ENCODE measurements at regions not wholly inside any gene's neighbourhood (a gene's known extent, or its start where the extent isn't known, plus 50 kb on each side); places are given as distances from the start of the nearest gene placed in this dataset.
"Not testable (repeated sequence)": the region's sequence is repeated elsewhere in the genome, so short reads cannot be mapped to it uniquely, and the experiment has no call there.

- no peak for DNase-seq (ENCODE audit: low spot score)
Observed at GRCh38 chr3:95464346-95464745, 1350.0 kb upstream of the EPHA6 start.

- no peak for DNase-seq (ENCODE audit: low spot score)
Observed at GRCh38 chr3:95468331-95468730, 1346.1 kb upstream of the EPHA6 start.

GRCh38 chr3:95474338-95474737 is 1340.1 kb upstream of the EPHA6 start:
- DNase-seq (ENCODE audit: low spot score) = no peak

GRCh38 chr3:95476534-95476933 is 1337.9 kb upstream of the EPHA6 start:
- DNase-seq (ENCODE audit: low spot score) = no peak

GRCh38 chr3:95506174-95506573 is 1308.2 kb upstream of the EPHA6 start:
- DNase-seq (ENCODE audit: low spot score) = no peak

GRCh38 chr3:95508124-95508523 is 1306.3 kb upstream of the EPHA6 start:
- no peak for DNase-seq (ENCODE audit: low spot score)

GRCh38 chr3:95511828-95512227 is 1302.6 kb upstream of the EPHA6 start:
- DNase-seq (ENCODE audit: low spot score) = no peak

- DNase-seq (ENCODE audit: low spot score) = no peak
Observed at GRCh38 chr3:95514260-95514659, 1300.1 kb upstream of the EPHA6 start.

GRCh38 chr3:95521396-95521795 is 1293.0 kb upstream of the EPHA6 start:
- DNase-seq (ENCODE audit: low spot score) = no peak

GRCh38 chr3:95522449-95522848 is 1291.9 kb upstream of the EPHA6 start:
- DNase-seq (ENCODE audit: low spot score) = no peak

- no peak for DNase-seq (ENCODE audit: low spot score)
Observed at GRCh38 chr3:95539950-95540483, 1274.4 kb upstream of the EPHA6 start.

- no peak for DNase-seq (ENCODE audit: low spot score)
Observed at GRCh38 chr3:95565502-95565901, 1248.9 kb upstream of the EPHA6 start.

GRCh38 chr3:95567346-95567745 is 1247.0 kb upstream of the EPHA6 start:
- DNase-seq (ENCODE audit: low spot score) = no peak

- no peak for DNase-seq (ENCODE audit: low spot score)
Observed at GRCh38 chr3:95586754-95587153, 1227.6 kb upstream of the EPHA6 start.

GRCh38 chr3:95587641-95588040 is 1226.8 kb upstream of the EPHA6 start:
- not testable (repeated sequence) for DNase-seq (ENCODE audit: low spot score)

GRCh38 chr3:95588473-95588872 is 1225.9 kb upstream of the EPHA6 start:
- DNase-seq (ENCODE audit: low spot score) = no peak

- no peak for DNase-seq (ENCODE audit: low spot score)
Observed at GRCh38 chr3:95595416-95596075, 1218.8 kb upstream of the EPHA6 start.

GRCh38 chr3:95607926-95608325 is 1206.5 kb upstream of the EPHA6 start:
- no peak for DNase-seq (ENCODE audit: low spot score)

GRCh38 chr3:95609411-95609810 is 1205.0 kb upstream of the EPHA6 start:
- DNase-seq (ENCODE audit: low spot score) = no peak

- no peak for DNase-seq (ENCODE audit: low spot score)
Observed at GRCh38 chr3:95612611-95613010, 1201.8 kb upstream of the EPHA6 start.

- DNase-seq (ENCODE audit: low spot score) = no peak
Observed at GRCh38 chr3:95613993-95614392, 1200.4 kb upstream of the EPHA6 start.

GRCh38 chr3:95615592-95616310 is 1198.6 kb upstream of the EPHA6 start:
- no peak for DNase-seq (ENCODE audit: low spot score)

GRCh38 chr3:95626107-95626506 is 1188.3 kb upstream of the EPHA6 start:
- no peak for DNase-seq (ENCODE audit: low spot score)

GRCh38 chr3:95627293-95627692 is 1187.1 kb upstream of the EPHA6 start:
- DNase-seq (ENCODE audit: low spot score) = no peak
